RKO (cell line): ENCODE measurements at regions not wholly inside any gene's neighbourhood (a gene's known extent, or its start where the extent isn't known, plus 50 kb on each side); places are given as distances from the start of the nearest gene placed in this dataset.

Source experiments
- DNase-seq: peaks from one replicate; pipeline ENCODE4 v3.0.0-alpha.2; 2016; ENCODE audit warnings: low spot score

DNA sequence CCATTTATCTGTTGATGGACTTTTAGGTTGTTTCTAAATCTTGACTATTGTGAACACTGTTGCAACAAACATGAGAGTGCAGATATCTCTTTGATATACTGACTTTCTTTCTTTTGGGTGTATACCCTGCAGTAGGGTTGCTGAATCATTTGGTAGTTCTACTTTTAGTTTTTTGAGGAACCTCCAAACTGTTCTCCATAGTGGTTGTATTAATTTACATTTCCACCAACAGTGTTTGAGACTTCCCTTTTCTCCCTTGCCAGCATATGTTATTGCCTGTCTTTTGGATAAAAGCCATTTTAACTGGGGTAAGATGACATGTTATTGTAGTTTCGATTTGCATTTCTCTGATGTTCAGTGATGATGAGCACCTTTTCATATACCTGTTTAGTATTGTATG lies 330.0 kb downstream of the DDX10 start:
- no peak for DNase-seq

DNA sequence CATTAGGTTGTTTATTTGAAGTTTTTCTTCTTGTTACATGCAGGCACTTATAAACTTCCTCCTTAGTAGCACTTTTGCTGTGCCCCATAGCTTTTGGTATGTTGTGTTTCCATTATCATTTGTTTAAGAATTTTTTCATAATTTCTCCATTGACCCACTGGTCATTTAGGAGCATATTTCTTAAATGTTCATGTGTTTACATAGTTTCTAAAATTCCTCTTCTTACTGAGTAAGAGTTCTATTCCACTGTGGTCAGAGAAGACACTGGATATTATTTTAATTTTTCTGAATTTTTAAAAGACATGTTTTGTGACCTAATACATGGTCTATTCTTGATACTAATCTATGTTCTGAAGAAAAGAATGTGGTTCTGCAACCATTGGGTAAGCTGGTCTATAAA lies 333.0 kb downstream of the DDX10 start:
- DNase-seq: no peak

DNA sequence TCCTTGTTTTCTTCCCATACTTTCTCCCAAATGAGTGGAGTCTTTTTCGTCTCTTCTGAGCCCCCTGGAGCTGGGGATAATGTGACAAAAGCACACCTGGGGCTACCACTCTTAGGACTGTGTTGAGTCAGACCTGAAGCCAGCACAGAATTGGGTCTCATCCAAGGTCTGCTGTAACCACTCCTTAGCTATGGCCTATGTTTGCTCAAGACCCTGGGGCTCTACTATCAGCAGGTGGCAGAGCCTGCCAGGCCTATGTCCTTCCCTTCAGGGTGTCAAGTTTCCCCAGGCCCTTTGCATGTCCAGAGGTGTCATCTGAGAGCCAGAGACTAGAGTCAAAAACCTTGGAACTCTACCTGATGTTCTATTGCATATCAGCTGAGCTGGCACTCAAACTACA lies 335.7 kb downstream of the DDX10 start:
- no peak for DNase-seq

DNA sequence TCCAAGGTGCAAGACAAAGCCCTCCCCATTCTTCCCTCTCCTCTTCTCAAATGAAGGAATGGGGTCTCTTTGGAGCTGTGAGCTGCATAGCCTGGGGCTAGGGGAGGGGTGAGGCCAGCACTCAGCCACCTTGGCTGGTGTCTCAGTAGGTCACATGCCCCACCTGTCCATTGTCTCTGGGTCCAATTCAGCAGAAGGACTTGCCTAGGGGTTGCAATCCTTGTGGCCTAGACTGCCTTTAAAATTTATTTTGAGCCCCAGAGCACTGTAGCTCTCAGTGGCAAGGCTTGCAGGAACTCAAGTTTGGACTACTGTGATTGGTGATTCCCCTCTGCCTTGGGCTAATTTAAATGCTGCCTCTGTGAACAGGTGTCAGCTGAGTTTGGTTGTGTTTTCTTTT lies 336.7 kb downstream of the DDX10 start:
- no peak for DNase-seq

GRCh38 chr11:109012991-109013390 lies 348.1 kb downstream of the DDX10 start:
- DNase-seq: no peak

- DNase-seq: no peak
Observed at GRCh38 chr11:109015283-109015682, 350.4 kb downstream of the DDX10 start.

DNA sequence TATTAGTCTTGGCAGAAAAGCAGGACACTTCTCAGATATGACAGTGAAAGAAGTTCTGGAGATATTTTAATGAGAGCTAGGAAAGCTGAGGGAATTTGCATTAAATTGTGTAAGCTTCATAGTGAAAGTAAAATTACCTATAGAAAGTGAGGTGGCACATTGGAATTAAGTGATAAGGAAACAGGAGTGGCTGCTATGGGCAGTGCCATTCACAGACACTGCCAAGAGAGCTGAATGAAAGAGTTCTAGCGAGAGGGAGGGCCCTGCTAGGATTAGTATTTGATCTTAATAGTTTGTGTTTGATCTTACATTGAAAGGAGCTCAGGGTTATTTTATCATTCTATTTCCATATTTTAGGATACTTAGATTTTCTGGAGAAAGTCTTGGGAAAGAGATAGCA lies 351.9 kb downstream of the DDX10 start:
- no peak for DNase-seq

GRCh38 chr11:109017489-109017888 lies 352.6 kb downstream of the DDX10 start:
- DNase-seq: no peak

DNA sequence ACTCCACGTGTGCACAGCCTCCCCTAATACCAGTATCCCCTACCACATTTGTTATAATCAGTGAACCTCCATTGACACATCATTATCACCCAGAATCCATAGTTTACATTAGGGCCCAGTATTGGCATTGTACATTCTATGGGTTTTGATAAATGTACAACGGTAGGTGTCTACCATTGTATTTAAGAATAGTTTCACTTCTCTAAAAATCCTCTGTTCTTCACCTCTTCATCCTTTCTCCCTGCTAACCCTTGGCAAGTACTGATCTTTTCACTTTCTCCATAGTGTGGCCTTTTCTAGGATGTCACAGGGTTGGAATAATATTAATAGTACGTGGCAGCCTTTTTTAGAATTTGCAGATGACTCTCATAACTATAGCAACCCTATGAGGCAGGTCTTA lies 353.8 kb downstream of the DDX10 start:
- no peak for DNase-seq

DNA sequence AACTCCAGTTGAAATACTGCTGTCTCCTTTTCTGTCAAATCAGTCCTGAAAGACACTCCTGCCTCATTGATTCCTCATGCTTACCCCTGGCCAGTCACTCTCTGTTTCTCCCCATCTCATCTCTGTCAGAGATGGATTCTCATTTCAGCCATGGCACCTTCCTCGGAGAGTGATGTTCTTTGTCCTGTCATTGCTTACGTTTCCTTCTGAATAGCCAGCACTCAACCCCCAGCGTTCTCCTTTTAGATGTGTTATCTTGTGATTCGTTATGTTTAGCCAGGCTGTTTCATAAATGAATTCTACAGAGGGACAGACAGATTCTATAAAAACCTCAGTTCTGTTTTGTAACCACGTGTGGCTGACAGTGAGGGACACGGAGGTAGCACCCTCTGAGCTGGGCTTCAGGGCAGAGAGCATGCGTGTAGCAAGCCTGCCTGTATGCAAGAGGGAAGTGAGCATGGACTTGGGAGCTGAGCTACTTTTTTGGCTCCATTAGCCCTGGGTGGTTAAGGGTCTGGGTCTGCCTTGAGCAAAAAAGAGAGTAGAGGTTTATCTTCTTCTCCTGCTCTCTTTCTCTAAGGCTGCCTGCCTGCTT lies 354.6 kb downstream of the DDX10 start:
- DNase-seq: no peak

- DNase-seq: no peak
Observed at GRCh38 chr11:109023036-109023435, 358.2 kb downstream of the DDX10 start.

GRCh38 chr11:109026891-109027489 lies 362.1 kb downstream of the DDX10 start:
- DNase-seq: no peak

DNA sequence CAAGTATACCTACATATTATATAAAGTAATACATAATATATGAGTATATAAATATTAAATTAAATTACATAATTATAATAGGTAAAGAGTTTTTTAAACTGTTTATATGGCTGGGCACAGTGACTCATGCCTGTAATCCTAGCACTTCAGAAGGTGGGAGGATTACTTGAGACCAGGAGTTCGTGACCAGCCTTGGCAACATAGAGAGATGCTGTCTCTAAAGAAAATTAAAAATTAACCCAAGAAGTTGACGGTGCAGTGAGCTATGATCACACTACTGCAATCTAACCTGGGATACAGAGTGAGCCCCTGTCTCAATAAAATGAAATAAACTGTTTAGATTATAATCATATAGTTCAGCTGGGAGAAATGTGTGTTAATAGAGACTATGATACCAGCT lies 363.0 kb downstream of the DDX10 start:
- no peak for DNase-seq

GRCh38 chr11:109029927-109030326 lies 365.1 kb downstream of the DDX10 start:
- no peak for DNase-seq

GRCh38 chr11:109033627-109034338 lies 368.9 kb downstream of the DDX10 start:
- DNase-seq: peak; percentile 11

GRCh38 chr11:109034339-109034696 lies 369.4 kb downstream of the DDX10 start:
- DNase-seq: no peak

DNA sequence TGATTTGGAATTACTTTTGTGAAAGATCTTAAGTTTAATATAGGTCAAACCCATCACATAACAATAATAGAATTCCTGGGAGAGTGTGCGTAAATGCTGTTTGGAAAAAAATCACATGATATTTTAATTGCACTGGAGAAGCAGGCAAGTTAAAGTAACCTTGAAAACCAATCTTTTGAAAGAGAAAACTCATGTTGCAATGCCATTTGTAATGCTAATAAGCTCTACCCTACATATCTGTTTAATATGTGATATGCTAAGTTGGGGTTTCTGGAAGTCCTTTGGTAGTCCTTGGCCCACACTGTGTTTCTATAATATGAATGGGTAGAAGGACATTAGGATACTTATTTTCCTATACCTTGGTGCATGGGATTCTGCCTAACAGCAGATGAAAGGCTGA lies 370.4 kb downstream of the DDX10 start:
- DNase-seq: no peak

- no peak for DNase-seq
Observed at GRCh38 chr11:109036011-109036410, 371.1 kb downstream of the DDX10 start.

- no peak for DNase-seq
Observed at GRCh38 chr11:109037856-109038780, 373.2 kb downstream of the DDX10 start.

- DNase-seq: no peak
Observed at GRCh38 chr11:109039611-109040010, 374.7 kb downstream of the DDX10 start.

DNA sequence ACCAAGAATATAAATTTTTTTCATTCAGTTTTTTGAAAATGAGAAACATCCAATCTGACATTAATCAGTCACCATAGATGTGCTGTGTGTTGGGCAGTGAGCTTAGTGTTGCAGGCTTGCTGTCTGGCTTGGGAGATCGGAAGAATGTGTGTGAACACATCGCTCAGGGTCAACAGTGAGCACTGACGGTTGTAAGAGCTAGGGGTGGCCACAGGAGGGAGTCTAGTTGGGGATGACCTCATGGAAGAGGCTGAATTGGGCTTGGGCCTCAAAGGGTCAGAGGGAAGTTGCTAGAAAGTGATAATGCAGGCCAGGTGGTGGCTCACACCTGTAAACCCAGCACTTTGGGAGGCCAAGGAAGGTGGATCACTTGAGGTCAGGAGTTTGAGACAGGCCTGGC lies 375.4 kb downstream of the DDX10 start:
- DNase-seq: peak; percentile 21

DNA sequence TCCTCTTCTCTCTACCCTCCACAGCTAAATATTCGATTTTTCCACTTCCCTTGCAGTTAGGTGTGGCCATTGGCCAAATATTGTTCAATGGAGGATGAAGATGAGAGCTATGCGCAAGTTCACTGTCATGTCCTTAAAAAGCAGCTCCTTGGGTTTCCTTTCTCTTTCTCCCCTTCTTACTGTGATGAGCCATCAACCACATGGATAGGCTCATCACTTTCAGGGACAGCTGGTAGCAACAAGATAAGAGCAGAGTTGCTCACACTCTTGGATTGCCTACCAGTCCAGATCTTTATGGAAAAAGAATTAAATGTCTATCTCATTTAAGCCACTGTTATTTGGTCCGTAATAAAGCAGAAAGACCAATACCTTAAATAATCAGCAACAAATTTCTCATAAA lies 377.0 kb downstream of the DDX10 start:
- no peak for DNase-seq

- no peak for DNase-seq
Observed at GRCh38 chr11:109043315-109043714, 378.4 kb downstream of the DDX10 start.
